GM18858 (cell line): ENCODE measurements at regions not wholly inside any gene's neighbourhood (a gene's known extent, or its start where the extent isn't known, plus 50 kb on each side); places are given as distances from the start of the nearest gene placed in this dataset.

ENCODE experiments used
- ATAC-seq: cut with Tn5 transposase; IDR thresholded peaks from one replicate; pipeline ENCODE4 v1.9.1; 2021; ENCODE audit not compliant: unreplicated experiment

- ATAC-seq: no peak
These were observed 488.2 kb downstream of the TLE4 start for GRCh38 chr9:80059979-80060378.

- no peak for ATAC-seq
These were observed 487.4 kb downstream of the TLE4 start for GRCh38 chr9:80059191-80059590.

DNA sequence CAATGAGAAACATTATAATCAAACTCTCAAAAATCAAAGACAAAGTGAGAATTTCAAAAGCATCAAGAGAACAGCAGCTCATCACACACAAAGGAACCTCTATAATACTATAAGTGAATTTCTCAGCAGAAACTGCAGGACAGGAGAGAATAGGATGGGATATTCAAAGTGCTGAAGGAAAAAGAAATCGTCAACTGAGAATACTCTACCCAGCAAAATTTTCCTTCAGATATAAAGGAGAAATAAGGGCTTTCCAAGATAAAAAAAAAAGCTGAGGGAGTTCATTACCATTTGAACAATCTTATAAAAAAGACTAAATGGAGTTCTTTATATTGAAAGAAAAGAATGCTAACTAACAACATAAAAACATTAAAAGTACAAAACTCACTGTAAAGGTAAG is 481.1 kb downstream of the TLE4 start:
- no peak for ATAC-seq

- ATAC-seq: no peak
These were observed 477.5 kb downstream of the TLE4 start for GRCh38 chr9:80049096-80049782.

DNA sequence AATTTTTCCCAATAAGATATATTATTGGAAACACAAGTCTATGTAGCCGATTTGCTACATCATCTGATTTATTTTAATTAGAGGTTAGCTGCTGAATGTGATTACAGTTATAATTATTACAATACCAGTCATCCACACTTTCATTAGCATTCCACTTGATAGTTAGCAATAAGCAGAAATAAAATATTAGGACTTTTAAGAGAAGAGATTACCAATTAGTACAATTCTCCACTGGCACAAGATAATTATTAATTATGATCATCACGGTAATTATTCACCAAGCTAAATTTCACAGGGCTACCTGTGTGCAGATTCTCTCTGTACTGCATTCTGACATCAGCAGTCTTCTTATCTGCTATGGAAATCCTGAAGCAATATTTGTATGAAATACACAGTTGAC is 474.7 kb downstream of the TLE4 start:
- no peak for ATAC-seq

- no peak for ATAC-seq
These were observed 470.1 kb downstream of the TLE4 start for GRCh38 chr9:80041821-80042220.

GRCh38 chr9:80040457-80040856 is 468.7 kb downstream of the TLE4 start:
- no peak for ATAC-seq

GRCh38 chr9:80030801-80031200 is 459.0 kb downstream of the TLE4 start:
- ATAC-seq: no peak

DNA sequence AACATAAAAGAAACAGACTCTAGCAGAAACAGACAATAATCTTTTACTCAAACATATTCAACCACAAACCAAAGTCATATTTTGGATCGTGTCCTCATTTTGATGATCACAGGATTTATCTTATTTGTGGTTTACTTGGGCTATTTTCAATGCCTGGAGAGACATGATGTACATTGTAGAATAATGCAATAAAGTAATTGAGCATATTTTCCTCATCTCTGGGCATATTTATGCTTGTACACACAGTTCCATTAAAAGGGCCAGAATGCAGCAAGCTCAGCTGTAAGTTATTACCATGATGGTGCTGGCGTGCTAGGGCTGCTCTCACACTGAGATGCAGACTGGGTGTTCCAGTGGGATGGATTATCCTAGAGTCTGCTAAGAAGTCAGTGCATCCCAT is 456.7 kb downstream of the TLE4 start:
- ATAC-seq: no peak

GRCh38 chr9:80025796-80026520 is 454.2 kb downstream of the TLE4 start:
- ATAC-seq: no peak

DNA sequence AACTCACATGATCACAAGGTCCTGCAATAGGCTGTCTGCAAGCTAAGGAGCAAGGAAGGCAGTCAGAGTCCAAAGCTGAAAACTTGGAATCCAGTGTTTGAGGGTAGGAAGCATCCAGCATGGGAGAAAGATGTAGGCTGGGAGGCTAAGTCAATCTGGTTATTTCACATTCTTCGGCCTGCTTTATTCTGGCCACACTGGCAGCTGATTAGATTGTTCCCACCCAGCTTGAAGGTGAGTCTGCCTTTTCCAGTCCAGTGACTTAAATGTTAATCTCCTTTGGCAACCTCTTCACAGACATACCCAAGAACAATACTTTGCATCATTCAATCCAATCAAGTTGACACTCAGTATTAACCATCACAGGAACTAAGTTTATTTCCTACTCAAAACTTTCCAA is 453.4 kb downstream of the TLE4 start:
- ATAC-seq: no peak

DNA sequence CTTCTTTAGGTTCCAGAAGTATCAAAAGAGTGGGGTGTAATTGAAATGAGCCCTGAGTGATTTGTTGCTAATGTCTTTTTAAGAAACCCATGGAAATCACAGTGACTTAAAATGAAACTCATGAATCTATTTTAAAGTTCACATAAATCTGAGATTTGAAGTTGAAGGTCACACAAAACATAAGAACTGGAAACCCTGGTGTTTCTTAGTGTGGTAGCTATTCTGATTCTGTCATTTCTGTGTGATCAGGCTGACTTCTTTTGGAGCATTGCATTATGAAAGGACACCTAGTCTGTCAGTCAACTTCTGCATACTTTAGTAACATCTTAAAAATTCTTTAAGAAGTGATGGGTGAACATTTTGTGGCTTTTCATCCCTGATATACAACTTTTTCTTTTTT is 448.8 kb downstream of the TLE4 start:
- no peak for ATAC-seq

DNA sequence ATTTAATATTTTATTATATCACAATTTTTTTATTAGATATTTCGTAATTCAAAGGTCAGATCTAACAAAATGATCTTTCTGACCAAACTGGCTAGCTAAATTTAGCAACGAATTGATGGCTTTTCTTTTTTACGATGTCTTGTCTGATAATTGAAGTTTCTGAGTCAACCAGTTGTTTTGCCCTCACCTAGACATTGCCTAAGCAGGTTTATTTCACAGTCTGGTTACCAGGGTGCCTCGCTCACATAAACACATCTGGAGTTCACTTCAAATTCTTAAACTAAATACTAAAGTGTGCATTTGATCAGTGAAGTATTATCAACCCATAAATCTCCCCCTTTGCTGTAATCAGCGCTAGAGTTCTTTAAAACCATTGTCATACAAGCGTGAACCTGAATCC is 448.3 kb downstream of the TLE4 start:
- ATAC-seq: no peak

- ATAC-seq: no peak
These were observed 442.1 kb downstream of the TLE4 start for GRCh38 chr9:80013891-80014290.

GRCh38 chr9:80012557-80013330 is 441.0 kb downstream of the TLE4 start:
- ATAC-seq: no peak

- ATAC-seq: no peak
These were observed 437.4 kb downstream of the TLE4 start for GRCh38 chr9:80009204-80009603.

GRCh38 chr9:80004714-80005113 is 432.9 kb downstream of the TLE4 start:
- no peak for ATAC-seq

DNA sequence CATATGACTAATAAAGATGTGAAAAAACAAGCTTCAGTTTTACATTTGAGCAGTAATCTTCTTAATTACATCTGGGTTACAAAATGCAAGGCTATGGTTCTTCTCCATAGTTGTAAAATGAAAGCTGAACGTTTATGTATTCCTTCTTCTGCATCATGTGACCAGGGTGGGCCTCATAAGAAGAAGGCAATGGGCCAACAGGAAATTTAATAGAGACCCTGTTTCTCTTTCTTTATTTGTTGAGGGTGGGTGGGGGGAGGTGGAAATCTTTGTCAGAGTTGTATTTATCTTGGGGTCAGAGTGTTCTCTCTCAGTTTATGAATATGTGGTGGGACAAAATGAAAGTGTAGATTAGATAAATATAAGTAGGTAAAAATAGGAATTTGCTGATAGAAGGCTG is 418.8 kb downstream of the TLE4 start:
- no peak for ATAC-seq

DNA sequence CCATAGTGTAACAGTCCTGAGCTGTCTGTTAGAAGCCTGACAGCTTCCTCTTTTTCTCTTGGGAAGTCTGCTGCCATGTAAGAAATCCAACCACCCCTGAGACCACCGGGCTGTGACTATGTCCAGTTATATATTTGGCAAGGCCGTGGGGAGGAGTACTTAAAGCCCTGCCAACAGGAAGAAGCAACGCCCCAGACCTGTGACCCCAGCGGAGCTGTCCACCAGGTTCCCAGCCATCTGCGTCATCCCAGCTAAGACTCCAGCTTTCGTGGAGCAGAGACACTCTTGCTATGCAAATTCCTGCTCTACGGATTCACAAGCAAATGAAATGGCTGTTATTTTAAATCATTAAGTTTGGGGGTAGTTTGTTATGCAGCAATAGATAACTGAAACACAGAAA is 417.3 kb downstream of the TLE4 start:
- ATAC-seq: no peak

- ATAC-seq: no peak
These were observed 416.4 kb downstream of the TLE4 start for GRCh38 chr9:79988126-79988525.

GRCh38 chr9:79986437-79986836 is 414.7 kb downstream of the TLE4 start:
- no peak for ATAC-seq

GRCh38 chr9:79985772-79986171 is 414.0 kb downstream of the TLE4 start:
- no peak for ATAC-seq
